ENCODE measurements at regions not wholly inside any gene's neighbourhood (a gene's known extent, or its start where the extent isn't known, plus 50 kb on each side); places are given as distances from the start of the nearest gene placed in this dataset.

GRCh38 chr7:18393465-18394118 is 102.0 kb upstream of the HDAC9 start:
- DNase-seq (ENCODE audit: extremely low spot score): no peak
- TF ChIP-seq LEF1 (IDR thresholded peaks at IDR 0.05; ENCODE audit: borderline replicate concordance) (no peak), TARDBP (IDR thresholded peaks at IDR 0.05) (no peak), ARNT (IDR thresholded peaks at IDR 0.05) (peak; percentile 53; the same call in 1 of the 2 replicates), L3MBTL2 (conservative IDR thresholded peaks at IDR 0.05) (no peak), FOXK2 (IDR thresholded peaks at IDR 0.05) (no peak), HDGF (IDR thresholded peaks at IDR 0.05; ENCODE audit: borderline replicate concordance) (no peak)
- CTCF ChIA-PET: interaction anchor here (1.3 kb wide), 1 partner anchor 179 kb away, joined by 3 read pairs; no protein-coding TSS in a partner anchor
- POLR2A ChIA-PET: no interaction called here

- TF ChIP-seq PKNOX1 (IDR thresholded peaks at IDR 0.05) (no peak), L3MBTL2 (conservative IDR thresholded peaks at IDR 0.05) (no peak), BHLHE40 (IDR thresholded peaks at IDR 0.05; ENCODE audit: borderline replicate concordance) (no peak), ZNF384 (IDR thresholded peaks at IDR 0.05) (no peak), FOXK2 (IDR thresholded peaks at IDR 0.05) (no peak), TARDBP (IDR thresholded peaks at IDR 0.05) (no peak), FOXA1 (IDR thresholded peaks at IDR 0.05) (no peak), FOXM1 (IDR thresholded peaks at IDR 0.05; ENCODE audit: borderline replicate concordance) (no peak), CTBP1 (IDR thresholded peaks at IDR 0.05; ENCODE audit: borderline replicate concordance) (no peak)
- ChIA-PET CTCF (no interaction called here), POLR2A (no interaction called here)
- DNase-seq (ENCODE audit: extremely low spot score): no peak
Observed at GRCh38 chr7:18395868-18396267, 99.7 kb upstream of the HDAC9 start.

- TF ChIP-seq FOXK2 (IDR thresholded peaks at IDR 0.05): no peak
- TF ChIP-seq FOXM1 (IDR thresholded peaks at IDR 0.05; ENCODE audit: borderline replicate concordance): no peak
- TF ChIP-seq TARDBP (IDR thresholded peaks at IDR 0.05): no peak
- TF ChIP-seq L3MBTL2 (conservative IDR thresholded peaks at IDR 0.05): no peak
- no peak for TF ChIP-seq ARNT (IDR thresholded peaks at IDR 0.05)
- no peak for TF ChIP-seq ELF4 (IDR thresholded peaks at IDR 0.05)
- no peak for TF ChIP-seq ZNF384 (IDR thresholded peaks at IDR 0.05)
- no peak for TF ChIP-seq FOXA1 (IDR thresholded peaks at IDR 0.05)
- no peak for TF ChIP-seq CTBP1 (IDR thresholded peaks at IDR 0.05; ENCODE audit: borderline replicate concordance)
- no peak for TF ChIP-seq PKNOX1 (IDR thresholded peaks at IDR 0.05)
- CTCF ChIA-PET: no interaction called here
- POLR2A ChIA-PET: no interaction called here
- DNase-seq (ENCODE audit: extremely low spot score): no peak
Observed at GRCh38 chr7:18396953-18397352, 98.6 kb upstream of the HDAC9 start.

GRCh38 chr7:18399436-18400235 is 95.9 kb upstream of the HDAC9 start:
- CTCF ChIA-PET: no interaction called here
- POLR2A ChIA-PET: no interaction called here
- DNase-seq (ENCODE audit: extremely low spot score): no peak
- no peak for TF ChIP-seq TARDBP (IDR thresholded peaks at IDR 0.05)
- TF ChIP-seq PKNOX1 (IDR thresholded peaks at IDR 0.05): no peak
- no peak for TF ChIP-seq ZNF384 (IDR thresholded peaks at IDR 0.05)
- TF ChIP-seq CTBP1 (IDR thresholded peaks at IDR 0.05; ENCODE audit: borderline replicate concordance): no peak
- TF ChIP-seq ARNT (IDR thresholded peaks at IDR 0.05): no peak
- TF ChIP-seq ELF4 (IDR thresholded peaks at IDR 0.05): no peak
- no peak for TF ChIP-seq SP1 (IDR thresholded peaks at IDR 0.05)
- no peak for TF ChIP-seq FOXM1 (IDR thresholded peaks at IDR 0.05; ENCODE audit: borderline replicate concordance)
- TF ChIP-seq FOXK2 (IDR thresholded peaks at IDR 0.05): no peak
- no peak for TF ChIP-seq L3MBTL2 (conservative IDR thresholded peaks at IDR 0.05)
- TF ChIP-seq FOXA1 (IDR thresholded peaks at IDR 0.05): no peak

- TF ChIP-seq CTBP1 (IDR thresholded peaks at IDR 0.05; ENCODE audit: borderline replicate concordance) (no peak), PKNOX1 (IDR thresholded peaks at IDR 0.05) (peak; percentile 17; the same call in 1 of the 2 replicates), TARDBP (IDR thresholded peaks at IDR 0.05) (no peak), SUZ12 (IDR thresholded peaks at IDR 0.05) (no peak)
- CTCF ChIA-PET: no interaction called here
- DNase-seq (ENCODE audit: extremely low spot score): no peak
- POLR2A ChIA-PET: no interaction called here
Observed at GRCh38 chr7:18400275-18400674, 95.3 kb upstream of the HDAC9 start.

- POLR2A ChIA-PET: no interaction called here
- TF ChIP-seq ARNT (IDR thresholded peaks at IDR 0.05) (no peak), PKNOX1 (IDR thresholded peaks at IDR 0.05) (no peak), L3MBTL2 (conservative IDR thresholded peaks at IDR 0.05) (no peak), NFRKB (IDR thresholded peaks at IDR 0.05) (no peak), LEF1 (IDR thresholded peaks at IDR 0.05; ENCODE audit: borderline replicate concordance) (no peak), FOXA1 (IDR thresholded peaks at IDR 0.05) (no peak)
- CTCF ChIA-PET: no interaction called here
- DNase-seq (ENCODE audit: extremely low spot score): no peak
Observed at GRCh38 chr7:18400726-18401125, 94.8 kb upstream of the HDAC9 start.
